AG04449 (cell line): ENCODE measurements at regions not wholly inside any gene's neighbourhood (a gene's known extent, or its start where the extent isn't known, plus 50 kb on each side); places are given as distances from the start of the nearest gene placed in this dataset.

ENCODE experiments used
- CTCF ChIA-PET: fragments of 350-600 bp; formaldehyde crosslinking; extraction: SDS; loops from one replicate; lab custom pipeline; 2021; ENCODE audit warnings: antibody characterized with exemption; lab: Yijun Ruan, JAX
- POLR2A ChIA-PET: fragments of 400-600, 350-600 bp; formaldehyde crosslinking; extraction: SDS; loops from one replicate; lab custom pipeline; 2020; ENCODE audit warnings: antibody characterized with exemption, inconsistent platforms; lab: Yijun Ruan, JAX
- DNase-seq: peaks from one replicate; pipeline ENCODE4 v3.0.0-alpha.2; 2010; ENCODE audit warnings: low read depth, low spot score
- H3K4me3 ChIP-seq: 2 replicates; pipeline ENCODE4 v1.5.1; 2011; ENCODE audit warnings: low read depth, mild to moderate bottlenecking, control low read depth, low read length
- CTCF ChIP-seq: IDR thresholded peaks from one replicate; pipeline ENCODE4 v1.5.1; 2011; ENCODE audit warnings: mild to moderate bottlenecking, moderate library complexity, low read length, control low read depth, inconsistent platforms; ENCODE audit not compliant: insufficient read depth; ENCODE audit errors: missing control alignments

- ChIA-PET CTCF (no interaction called here), POLR2A (no interaction called here)
- no peak for DNase-seq
- no peak for TF ChIP-seq CTCF
- no peak overlapping the region for H3K4me3 ChIP-seq
These were observed 223.5 kb downstream of the GPD2 start for GRCh38 chr2:156659694-156660093.

GRCh38 chr2:156663757-156664409, 227.7 kb downstream of the GPD2 start:
- no peak for DNase-seq
- CTCF ChIA-PET: no interaction called here
- no peak overlapping the region for H3K4me3 ChIP-seq
- POLR2A ChIA-PET: no interaction called here
- no peak for TF ChIP-seq CTCF

DNA sequence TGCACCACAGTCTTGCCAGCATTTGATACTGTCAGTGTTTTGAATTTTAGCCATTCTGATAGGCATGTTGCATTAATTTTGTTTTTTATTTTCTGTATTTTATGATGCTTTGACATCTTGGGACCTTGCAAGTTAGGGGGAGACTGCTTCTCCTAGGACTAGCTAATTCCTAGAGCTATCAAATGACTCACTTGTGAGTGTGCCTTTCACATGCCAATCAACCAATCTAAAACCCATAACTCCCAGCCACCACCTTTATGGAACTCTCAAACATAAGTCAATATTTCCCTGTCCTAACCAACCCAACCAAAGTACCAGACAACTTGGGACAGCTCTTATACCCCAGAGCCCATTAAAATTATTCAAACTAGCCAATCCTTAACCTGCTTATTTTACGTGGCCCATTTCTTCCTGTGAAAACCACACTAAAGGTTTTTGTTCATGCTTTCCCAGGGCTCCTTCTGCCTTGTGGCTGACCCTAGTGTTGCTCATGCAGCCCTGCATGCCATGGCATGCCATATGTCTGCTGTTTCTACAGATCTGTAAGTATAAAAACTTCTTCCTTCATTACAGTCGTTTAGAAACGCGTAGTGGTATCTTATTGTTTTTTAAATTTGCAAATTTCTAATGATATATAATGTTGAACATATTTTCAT, 230.1 kb downstream of the GPD2 start:
- CTCF ChIA-PET: no interaction called here
- TF ChIP-seq CTCF: no peak
- POLR2A ChIA-PET: no interaction called here
- no peak for DNase-seq
- H3K4me3 ChIP-seq: no peak overlapping the region

DNA sequence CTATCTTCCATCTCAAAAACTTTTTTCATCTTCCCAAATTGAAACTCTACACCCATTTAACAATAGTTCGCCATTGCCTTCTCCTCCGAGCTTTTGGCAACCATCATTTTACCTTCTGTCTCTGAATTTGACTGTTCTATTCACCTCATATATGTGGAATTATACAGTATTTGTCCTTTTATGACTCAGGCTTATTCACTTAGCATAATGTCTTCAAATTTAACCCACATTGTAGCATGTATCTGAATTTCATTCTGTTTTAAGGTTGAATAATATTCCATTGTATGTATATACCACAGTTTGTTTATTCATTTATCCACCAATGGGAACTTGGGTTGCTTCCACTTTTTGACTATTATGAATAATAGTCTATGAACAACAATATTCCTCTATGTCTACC, 233.9 kb downstream of the GPD2 start:
- POLR2A ChIA-PET: no interaction called here
- CTCF ChIA-PET: no interaction called here
- TF ChIP-seq CTCF: no peak
- H3K4me3 ChIP-seq: no peak overlapping the region
- DNase-seq: no peak

DNA sequence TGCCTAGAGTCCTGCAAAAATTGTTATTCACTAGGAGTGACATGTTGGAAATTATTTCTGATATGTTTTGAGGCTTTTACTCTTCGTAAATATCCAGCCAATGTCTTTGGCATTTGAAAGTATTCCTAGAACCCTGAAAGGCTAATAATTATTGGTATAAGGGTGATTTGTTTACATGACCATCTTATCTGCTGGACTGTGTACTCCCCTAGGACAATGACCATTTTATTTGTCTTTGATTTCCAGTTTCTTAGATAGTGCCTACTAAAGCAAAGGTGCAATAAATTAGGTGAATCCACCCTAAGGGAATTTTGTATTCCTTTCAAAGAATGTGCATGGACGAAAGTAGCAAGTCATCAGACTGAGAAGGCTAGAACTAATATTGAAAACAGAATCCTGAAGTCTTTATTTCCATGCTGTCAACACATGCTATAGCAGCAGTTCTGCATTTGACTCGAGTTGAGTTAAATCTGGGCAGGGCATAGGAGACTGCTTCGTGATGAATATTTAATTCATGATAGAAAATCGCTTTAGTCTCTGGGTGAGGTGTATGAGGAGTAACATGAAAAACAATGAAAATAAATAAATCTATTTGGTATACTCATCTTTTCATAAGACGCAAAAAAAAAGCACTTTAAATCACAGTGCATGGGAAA, 235.7 kb downstream of the GPD2 start:
- TF ChIP-seq CTCF: no peak
- ChIA-PET CTCF (no interaction called here), POLR2A (no interaction called here)
- no peak for DNase-seq
- no peak overlapping the region for H3K4me3 ChIP-seq

GRCh38 chr2:156672556-156673332, 236.6 kb downstream of the GPD2 start:
- H3K4me3 ChIP-seq: no peak overlapping the region
- TF ChIP-seq CTCF: no peak
- no peak for DNase-seq
- ChIA-PET CTCF (no interaction called here), POLR2A (no interaction called here)
